ENCODE measurements at regions not wholly inside any gene's neighbourhood (a gene's known extent, or its start where the extent isn't known, plus 50 kb on each side); places are given as distances from the start of the nearest gene placed in this dataset.

DNA sequence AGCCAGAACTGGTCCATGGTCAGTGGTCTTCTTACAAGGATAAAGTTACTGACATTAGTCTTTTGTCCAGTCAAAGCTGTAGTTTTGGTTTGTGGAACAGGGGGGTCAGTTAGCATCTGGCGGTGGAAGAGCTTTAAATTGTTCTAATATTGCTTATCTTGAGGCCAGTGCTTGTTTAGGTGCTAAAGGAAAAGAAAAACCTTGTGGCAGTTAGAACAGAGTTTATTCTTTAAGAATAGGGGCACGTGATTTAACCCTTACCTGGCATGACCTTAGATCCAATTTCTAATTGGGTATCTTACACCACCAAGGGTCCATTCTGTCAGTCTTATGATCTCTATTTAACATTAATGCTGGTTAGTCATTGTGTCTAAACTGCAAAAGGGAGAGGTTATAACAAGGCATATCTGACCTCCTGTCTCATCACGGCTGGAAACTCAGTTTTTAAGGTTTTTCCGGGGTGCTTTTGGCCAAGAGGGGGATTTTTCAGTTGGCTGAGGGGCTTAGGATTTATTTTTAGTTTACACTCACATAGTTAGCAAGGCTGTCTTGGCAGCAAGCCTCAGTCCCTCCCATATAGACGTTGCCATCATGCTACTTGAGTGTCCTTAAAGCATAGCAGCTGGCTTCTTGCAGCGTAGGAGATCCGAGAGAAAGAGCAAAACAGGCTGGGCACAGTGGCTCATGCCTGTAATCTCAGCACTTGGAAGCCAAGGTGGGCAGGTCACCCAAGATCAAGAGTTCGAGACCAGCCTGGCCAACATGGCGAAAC lies 60.1 kb upstream of the FAM89A start:
- no peaks in the 10 kb centered on the region for H4K20me1 ChIP-seq (replicated peaks; ENCODE audit: control insufficient read depth, insufficient read depth, low read length)
- H3K9ac ChIP-seq (ENCODE audit: insufficient read depth in 1 of 2, low read depth in 2 of 2, low read length in 2 of 2): no peak overlapping the region
- H3K9me1 ChIP-seq (ENCODE audit: control insufficient read depth, insufficient read depth, low read length): no peaks in the 10 kb centered on the region
- no peaks in the 10 kb centered on the region for H3K79me2 ChIP-seq (ENCODE audit: control insufficient read depth, insufficient read depth, low read length)
- in situ Hi-C loops (cut with MboI): loop anchor here (5.0 kb wide), 1 partner anchor 178 kb away; no protein-coding TSS in a partner anchor
- H3K27ac ChIP-seq (ENCODE audit: extremely low read depth, low read depth, low read length): no peak overlapping the region
- TF ChIP-seq USF2 (CRISPR knock-in tag; IDR thresholded peaks at IDR 0.05) (0 out of 2 replicates have a peak, but pooled peaks have one; percentile 2), HNRNPL (IDR thresholded peaks at IDR 0.05; ENCODE audit: low read depth, low read length) (no peak)
- POLR2A ChIA-PET: interaction anchor here (0.7 to 1.5 kb wide), 3 partner anchors 32 to 641 kb away, joined by 3 read pairs; no protein-coding TSS in a partner anchor
- H3K4me2 ChIP-seq (ENCODE audit: insufficient read depth, low read length): no peak overlapping the region
- DNase-seq (ENCODE audit: extremely low read depth in 1 of 4, low spot score in 3 of 4) (no peak), ATAC-seq (no peak), FAIRE-seq (no peak)
- CTCF ChIA-PET (ENCODE audit: low intra/inter-chr PET ratio): no interaction called here
- H2AFZ ChIP-seq (ENCODE audit: low read depth, low read length): no peak overlapping the region
- no peak overlapping the region for H3K4me3 ChIP-seq
- no peaks in the 10 kb centered on the region for H3K36me3 ChIP-seq (ENCODE audit: control insufficient read depth, insufficient read depth, low read length)
- BruUV-seq (replicated peaks): no TSS peak
- H3K9me3 ChIP-seq (replicated peaks; ENCODE audit: control insufficient read depth, insufficient read depth, low read depth, low read length): no peaks in the 10 kb centered on the region
- H3K4me1 ChIP-seq (replicated peaks in 1 of 2; ENCODE audit: control insufficient read depth in 2 of 2, insufficient read depth in 2 of 2, low read length in 2 of 2): no peaks in the 10 kb centered on the region; a peak in 1 of 5 replicates
- WGBS (ENCODE audit: insufficient coverage, low coverage, missing lambda C conversion rate): 9% methylated on average over 9 of the region's 9 CpGs
- intact Hi-C loops (cut with micrococcal nuclease): loop anchor here (10.0 kb wide), 1 partner anchor 505 kb away; no protein-coding TSS in a partner anchor
- H3K27me3 ChIP-seq (ENCODE audit: control insufficient read depth in 2 of 2, insufficient read depth in 2 of 2, low read length in 2 of 2): peaks cover 17 to 32% of the 10 kb centered on the region in 2 experiments

- WGBS (ENCODE audit: insufficient coverage, low coverage, missing lambda C conversion rate): 15% methylated on average over 6 of the region's 6 CpGs
- ChIA-PET CTCF (ENCODE audit: low intra/inter-chr PET ratio) (no interaction called here), POLR2A (interaction anchor here (1.1 to 1.5 kb wide), 2 partner anchors 16 to 108 kb away, joined by 3 read pairs; no protein-coding TSS in a partner anchor)
- Histone ChIP-seq H3K9me1 (ENCODE audit: control insufficient read depth, insufficient read depth, low read length) (no peaks in the 10 kb centered on the region), H3K4me1 (replicated peaks in 1 of 2; ENCODE audit: control insufficient read depth in 2 of 2, insufficient read depth in 2 of 2, low read length in 2 of 2) (no peaks in the 10 kb centered on the region; a peak in 1 of 5 replicates), H3K27ac (ENCODE audit: extremely low read depth, low read depth, low read length) (no peak overlapping the region), H3K4me3 (no peak overlapping the region), H4K20me1 (replicated peaks; ENCODE audit: control insufficient read depth, insufficient read depth, low read length) (no peaks in the 10 kb centered on the region), H3K27me3 (ENCODE audit: control insufficient read depth in 2 of 2, insufficient read depth in 2 of 2, low read length in 2 of 2) (peaks cover 17 to 32% of the 10 kb centered on the region in 2 experiments), H2AFZ (ENCODE audit: low read depth, low read length) (no peak overlapping the region), H3K9ac (ENCODE audit: insufficient read depth in 1 of 2, low read depth in 2 of 2, low read length in 2 of 2) (no peak overlapping the region), H3K79me2 (ENCODE audit: control insufficient read depth, insufficient read depth, low read length) (no peaks in the 10 kb centered on the region), H3K36me3 (ENCODE audit: control insufficient read depth, insufficient read depth, low read length) (no peaks in the 10 kb centered on the region), H3K9me3 (replicated peaks; ENCODE audit: control insufficient read depth, insufficient read depth, low read depth, low read length) (no peaks in the 10 kb centered on the region), H3K4me2 (ENCODE audit: insufficient read depth, low read length) (no peak overlapping the region)
- intact Hi-C loops (cut with micrococcal nuclease) (loop anchor here (10.0 kb wide), 1 partner anchor 505 kb away; no protein-coding TSS in a partner anchor), in situ Hi-C loops (cut with MboI) (no loop called here)
- DNase-seq (ENCODE audit: extremely low read depth in 1 of 4, low spot score in 3 of 4) (no peak), ATAC-seq (no peak), FAIRE-seq (no peak)
- no TSS peak for BruUV-seq (replicated peaks)
- TF ChIP-seq ZNF57 (CRISPR knock-in tag; IDR thresholded peaks at IDR 0.05) (peak; percentile 99), TRIM28 (IDR thresholded peaks at IDR 0.05) (peak; percentile 33; the same call in 1 of the 2 replicates), ZBTB5 (IDR thresholded peaks at IDR 0.05) (no peak)
Measured at GRCh38 chr1:231099311-231099710, 59.3 kb upstream of the FAM89A start.

Measured in K562 (cell line).